NCI-H345 (cell line): ENCODE measurements at regions not wholly inside any gene's neighbourhood (a gene's known extent, or its start where the extent isn't known, plus 50 kb on each side); places are given as distances from the start of the nearest gene placed in this dataset.

ENCODE experiments used
- DNase-seq: peaks from one replicate; lab custom pipeline; 2025; lab: John Stamatoyannopoulos, UW

DNA sequence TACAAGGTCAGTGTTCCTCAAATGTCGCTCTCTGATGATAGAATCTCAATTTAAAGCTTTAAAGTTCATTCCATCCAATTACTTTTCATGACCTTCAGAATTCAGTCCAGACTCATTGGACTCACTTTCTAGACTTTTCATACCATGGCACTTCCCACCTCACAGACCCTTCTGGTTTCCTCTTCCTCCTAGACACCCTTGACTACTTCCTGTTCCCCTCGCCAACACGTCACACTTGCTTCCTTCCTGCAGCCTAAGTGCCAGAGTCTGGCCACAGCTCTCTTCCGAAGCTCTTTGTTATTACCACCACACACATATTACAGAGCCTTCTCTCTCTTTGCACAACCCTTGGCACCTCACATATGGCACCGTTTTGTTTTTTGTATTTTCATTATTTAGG is 59.1 kb upstream of the UMPS start:
- DNase-seq: no peak

DNA sequence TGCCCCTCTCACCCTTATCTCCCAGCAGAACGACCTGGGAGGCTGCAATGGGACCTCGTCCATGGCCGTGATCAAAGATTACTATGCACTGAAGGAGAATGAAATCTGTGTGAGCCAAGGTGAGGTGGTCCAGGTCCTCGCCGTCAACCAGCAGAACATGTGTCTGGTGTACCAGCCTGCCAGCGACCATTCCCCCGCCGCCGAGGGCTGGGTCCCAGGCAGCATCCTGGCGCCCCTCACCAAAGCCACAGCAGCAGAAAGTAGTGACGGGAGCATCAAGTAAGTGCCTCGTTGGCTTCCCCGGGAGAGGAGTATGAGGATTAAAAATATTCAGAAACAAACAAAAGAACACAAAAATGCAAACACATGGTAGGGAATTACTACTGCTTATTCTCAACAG is 55.9 kb upstream of the UMPS start:
- DNase-seq: no peak

DNA sequence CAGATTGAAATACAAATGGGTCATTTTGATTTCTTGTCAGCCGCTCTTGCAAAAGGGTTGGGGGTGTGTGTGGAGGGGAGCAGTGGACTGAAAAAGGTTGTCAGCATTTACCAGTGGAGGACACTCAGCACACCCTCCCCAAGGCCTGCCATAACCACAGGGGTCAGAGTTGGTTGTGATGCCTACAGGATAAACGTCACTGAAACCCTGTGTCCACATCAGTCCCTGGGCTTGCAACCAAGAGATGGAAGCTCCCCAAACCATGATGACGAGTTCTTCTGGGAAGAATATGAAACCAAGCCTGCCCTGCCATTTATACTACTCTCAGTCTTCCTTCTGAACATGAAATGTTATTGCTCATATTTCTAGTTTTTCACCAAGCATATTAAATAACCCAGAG is 54.0 kb upstream of the UMPS start:
- no peak for DNase-seq

DNA sequence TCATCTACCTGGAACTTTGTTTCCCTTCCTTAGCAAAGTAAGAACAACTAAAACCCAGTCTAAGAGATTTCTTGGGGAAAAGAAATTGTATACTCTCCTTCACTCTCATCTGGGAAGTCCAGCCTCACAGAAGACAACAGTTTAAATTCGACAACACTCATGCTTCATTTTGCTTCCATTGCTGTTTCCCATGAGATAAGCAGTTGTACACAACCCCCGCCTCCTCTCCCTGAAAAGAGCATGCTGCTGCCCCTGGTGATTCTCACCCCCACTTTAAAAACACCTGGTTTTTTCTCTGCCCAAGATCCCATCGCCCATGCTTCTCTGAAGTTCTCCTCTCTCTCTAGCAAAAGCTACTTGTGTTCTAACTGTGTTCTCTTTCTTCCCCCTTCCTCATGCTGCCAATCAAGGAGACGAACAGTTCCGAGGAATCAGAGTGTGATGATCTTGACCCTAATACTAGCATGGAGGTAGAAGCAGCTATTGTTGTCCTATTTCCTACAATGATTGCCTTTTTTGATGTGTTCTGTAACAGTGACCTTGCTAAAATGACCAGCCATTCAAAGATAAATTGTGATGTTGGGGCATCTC is 51.1 kb upstream of the UMPS start:
- DNase-seq: no peak
